ENCODE measurements at regions not wholly inside any gene's neighbourhood (a gene's known extent, or its start where the extent isn't known, plus 50 kb on each side); places are given as distances from the start of the nearest gene placed in this dataset.

GRCh38 chr18:68060871-68061270, 544.4 kb upstream of the DSEL start (continued):
- no peak for TF ChIP-seq CTBP2 (IDR thresholded peaks at IDR 0.05; ENCODE audit: borderline replicate concordance, insufficient read depth, insufficient read length, low read length)

- H3K4ac ChIP-seq (replicated peaks; ENCODE audit: insufficient read length, low read depth, low read length): no peak overlapping the region
- H3K9ac ChIP-seq (replicated peaks in 1 of 4; ENCODE audit: extremely low read depth in 1 of 4, low read depth in 3 of 4, low read length in 3 of 4): no peak overlapping the region
- H4K20me1 ChIP-seq (replicated peaks in 1 of 2; ENCODE audit: control insufficient read depth in 1 of 2, insufficient read depth in 2 of 2, low read length in 2 of 2): no peaks in the 10 kb centered on the region
- no peak overlapping the region for H2BK20ac ChIP-seq (ENCODE audit: low read length)
- H4K91ac ChIP-seq (replicated peaks; ENCODE audit: insufficient read length, low read length): no peak overlapping the region
- H3K79me1 ChIP-seq (ENCODE audit: low read depth, low read length): no peaks in the 10 kb centered on the region
- no peak overlapping the region for H3K23ac ChIP-seq (ENCODE audit: insufficient read length)
- no peak overlapping the region for H2BK12ac ChIP-seq (ENCODE audit: low read depth, low read length)
- no peak overlapping the region for H2AFZ ChIP-seq (ENCODE audit: low read length)
- no peak overlapping the region for H4K8ac ChIP-seq (ENCODE audit: extremely low read depth, insufficient read depth, low read length)
- FAIRE-seq (no peak), DNase-seq (ENCODE audit: low read depth in 1 of 2, low spot score in 2 of 2) (no peak)
- H2AK5ac ChIP-seq (ENCODE audit: low read depth, low read length): no peak overlapping the region
- no peaks in the 10 kb centered on the region for H3K4me1 ChIP-seq (replicated peaks in 1 of 4; ENCODE audit: control insufficient read depth in 3 of 4, insufficient read depth in 4 of 4, low read length in 3 of 4)
- H2BK5ac ChIP-seq (ENCODE audit: low read depth, low read length): no peak overlapping the region
- no peak overlapping the region for H3K18ac ChIP-seq (ENCODE audit: extremely low read depth, low read length)
- H4K5ac ChIP-seq (ENCODE audit: insufficient read length, low read depth, low read length): no peak overlapping the region
- no peak overlapping the region for H3K56ac ChIP-seq (replicated peaks; ENCODE audit: insufficient read length, low read depth, low read length)
- no peak for TF ChIP-seq SIRT6 (IDR thresholded peaks at IDR 0.05; ENCODE audit: low read length)
- no peak for TF ChIP-seq CHD2 (IDR thresholded peaks at IDR 0.05; ENCODE audit: low read length)
- no peak for TF ChIP-seq BCL11A (IDR thresholded peaks at IDR 0.05; ENCODE audit: low read depth in 2 of 2, low read length in 2 of 2)
- no peak for TF ChIP-seq TAF7 (optimal IDR thresholded peaks at IDR 0.05; ENCODE audit: borderline replicate concordance, low read depth, low read length)
- TF ChIP-seq EGR1 (IDR thresholded peaks at IDR 0.05; ENCODE audit: borderline replicate concordance, low read depth, low read length): no peak
- TF ChIP-seq MAX (IDR thresholded peaks at IDR 0.05): no peak
- TF ChIP-seq SAP30 (IDR thresholded peaks at IDR 0.05; ENCODE audit: insufficient read depth, insufficient replicate concordance, low read length): no peak
- no peak overlapping the region for H3K27ac ChIP-seq (ENCODE audit: low read depth, low read length)
- ChIA-PET POLR2A (ENCODE audit: partially characterized antibody) (no interaction called here), CTCF (ENCODE audit: partially characterized antibody) (no interaction called here)
- no peak overlapping the region for H3K4me3 ChIP-seq (ENCODE audit: extremely low read depth in 1 of 4, insufficient read depth in 2 of 4, low read depth in 3 of 4, low read length in 4 of 4)
- no peak overlapping the region for H2BK120ac ChIP-seq (replicated peaks; ENCODE audit: low read depth, low read length)
- H3K79me2 ChIP-seq (ENCODE audit: control insufficient read depth in 1 of 2, insufficient read depth in 2 of 2, low read length in 2 of 2): no peaks in the 10 kb centered on the region
- H3K36me3 ChIP-seq (ENCODE audit: control insufficient read depth in 2 of 4, insufficient read depth in 4 of 4, low read length in 3 of 4): no peaks in the 10 kb centered on the region
- no peak overlapping the region for H2BK15ac ChIP-seq (ENCODE audit: low read length)
- no peaks in the 10 kb centered on the region for H3K9me3 ChIP-seq (ENCODE audit: insufficient read depth in 2 of 2, low read depth in 1 of 2, low read length in 1 of 2)
- WGBS, 2 experiments (ENCODE audit: extremely low coverage in 1 of 2, insufficient coverage in 1 of 2, insufficient read length in 1 of 2, insufficient replicate concordance in 2 of 2, low coverage in 1 of 2, low lambda C conversion rate in 2 of 2, missing lambda C conversion rate in 1 of 2): 93% methylated on average over 4 of the region's 4 CpGs; no CpG with 5 or more reads in 1 of the 2 experiments
- H3K23me2 ChIP-seq (ENCODE audit: low read depth, low read length): no peaks in the 10 kb centered on the region
- H3K14ac ChIP-seq (ENCODE audit: insufficient read length): no peak overlapping the region
- H3K4me2 ChIP-seq (ENCODE audit: insufficient read depth in 1 of 2, low read depth in 2 of 2, low read length in 2 of 2): no peak overlapping the region
- H3K27me3 ChIP-seq (replicated peaks in 1 of 4; ENCODE audit: control insufficient read depth in 3 of 4, extremely low read depth in 1 of 4, insufficient read depth in 3 of 4, low read length in 3 of 4): no peaks in the 10 kb centered on the region
These were observed 540.4 kb upstream of the DSEL start for GRCh38 chr18:68056936-68057335.
